ENCODE measurements at regions not wholly inside any gene's neighbourhood (a gene's known extent, or its start where the extent isn't known, plus 50 kb on each side); places are given as distances from the start of the nearest gene placed in this dataset.
"Not testable (repeated sequence)": the region's sequence is repeated elsewhere in the genome, so short reads cannot be mapped to it uniquely, and the experiment has no call there.

DNA sequence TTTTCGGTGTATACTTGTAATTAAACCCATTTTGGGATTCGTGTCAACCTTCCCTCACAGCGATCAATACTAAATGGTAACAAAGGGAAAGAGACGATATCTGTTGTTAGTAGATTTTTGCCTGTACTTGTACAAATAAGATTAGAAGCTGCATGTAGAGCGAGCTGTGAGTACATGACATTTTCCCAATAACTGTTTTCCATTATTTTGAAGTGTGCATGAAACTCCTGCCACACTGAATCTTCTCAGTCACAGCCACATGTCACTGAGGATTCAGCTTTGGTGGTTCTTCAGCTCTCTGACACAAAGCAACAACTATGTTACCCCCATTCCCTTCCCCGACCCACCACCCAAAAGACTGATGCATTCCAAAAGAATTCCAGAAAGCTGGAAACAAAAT lies 685.6 kb downstream of the EFNA5 start:
- Histone ChIP-seq H3K27ac (ENCODE audit: low read depth, low read length) (peak overlapping the region; percentile 84; the same call in 1 of the 2 replicates), H3K4me3 (ENCODE audit: low read length) (peak overlapping the region; percentile 27; the same call in 1 of the 2 replicates), H3K4me1 (ENCODE audit: insufficient read depth, low read length) (peaks cover 43% of the 10 kb centered on the region), H3K27me3 (ENCODE audit: insufficient read depth, low read length) (no peaks in the 10 kb centered on the region), H3K9ac (ENCODE audit: low read depth, low read length) (peak overlapping the region; percentile 58; the same call in 1 of the 2 replicates), H3K36me3 (ENCODE audit: insufficient read depth, low read length) (peaks cover 40% of the 10 kb centered on the region), H3K9me3 (ENCODE audit: insufficient read depth, low read depth, low read length) (no peaks in the 10 kb centered on the region)
- WGBS, result 75% methylated on average over 5 of the region's 6 CpGs

DNA sequence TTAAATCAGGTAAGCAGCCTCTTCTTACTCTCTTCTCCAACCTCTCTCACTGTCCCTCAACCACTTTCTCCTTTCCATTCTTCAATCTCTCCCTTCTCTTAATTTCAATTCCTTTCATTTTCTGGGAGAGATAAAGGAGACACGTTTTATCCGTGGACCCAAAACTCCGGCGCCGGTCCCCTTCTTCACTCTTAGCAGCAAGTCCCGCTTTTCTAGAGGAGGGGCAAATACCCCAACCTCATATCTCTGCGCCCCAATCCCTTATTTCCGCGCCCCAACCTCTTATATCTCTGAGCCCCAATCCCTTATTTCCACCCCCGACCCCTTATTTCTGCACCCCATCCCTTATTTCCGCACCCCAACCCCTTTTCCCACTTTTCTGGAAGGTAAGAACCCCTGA lies 691.6 kb downstream of the EFNA5 start:
- peaks cover 43% of the 10 kb centered on the region for H3K4me1 ChIP-seq (ENCODE audit: insufficient read depth, low read length)
- H3K4me3 ChIP-seq (ENCODE audit: low read length), result peak overlapping the region; percentile 84
- H3K27ac ChIP-seq (ENCODE audit: low read depth, low read length), result peak overlapping the region; percentile 86; the same call in 1 of the 2 replicates
- H3K9ac ChIP-seq (ENCODE audit: low read depth, low read length), result peak overlapping the region; percentile 92
- peaks cover 10% of the 10 kb centered on the region for H3K36me3 ChIP-seq (ENCODE audit: insufficient read depth, low read length)
- H3K9me3 ChIP-seq (ENCODE audit: insufficient read depth, low read depth, low read length); H3K27me3 ChIP-seq (ENCODE audit: insufficient read depth, low read length): not testable (repeated sequence)
- 5% methylated on average over 11 of the region's 11 CpGs for WGBS

DNA sequence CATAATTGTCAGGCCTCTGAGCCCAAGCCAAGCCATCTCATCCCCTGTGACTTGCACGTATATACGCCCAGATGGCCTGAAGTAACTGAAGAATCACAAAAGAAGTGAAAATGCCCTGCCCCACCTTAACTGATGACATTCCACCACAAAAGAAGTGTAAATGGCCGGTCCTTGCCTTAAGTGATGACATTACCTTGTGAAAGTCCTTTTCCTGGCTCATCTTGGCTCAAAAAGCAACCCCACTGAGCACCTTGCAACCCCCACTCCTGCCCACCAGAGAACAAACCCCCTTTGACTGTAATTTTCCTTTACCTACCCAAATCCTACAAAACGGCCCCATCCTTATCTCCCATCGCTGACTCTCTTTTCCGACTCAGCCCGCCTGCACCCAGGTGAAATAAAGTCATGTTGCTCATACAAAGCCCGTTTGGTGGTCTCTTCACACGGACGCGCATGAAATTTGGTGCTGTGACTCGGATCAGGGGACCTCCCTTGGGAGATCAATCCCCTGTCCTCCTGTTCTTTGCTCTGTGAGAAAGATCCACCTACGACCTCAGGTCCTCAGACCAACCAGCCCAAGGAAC lies 692.1 kb downstream of the EFNA5 start:
- not testable (repeated sequence) for H3K9me3 ChIP-seq (ENCODE audit: insufficient read depth, low read depth, low read length); H3K36me3 ChIP-seq (ENCODE audit: insufficient read depth, low read length); H3K27me3 ChIP-seq (ENCODE audit: insufficient read depth, low read length)
- Histone ChIP-seq H3K27ac (ENCODE audit: low read depth, low read length) (peak overlapping the region; percentile 96), H3K9ac (ENCODE audit: low read depth, low read length) (peak overlapping the region; percentile 92), H3K4me3 (ENCODE audit: low read length) (peak overlapping the region; percentile 84), H3K4me1 (ENCODE audit: insufficient read depth, low read length) (peaks cover 44% of the 10 kb centered on the region)
- WGBS, result 2% methylated on average over 13 of the region's 13 CpGs

DNA sequence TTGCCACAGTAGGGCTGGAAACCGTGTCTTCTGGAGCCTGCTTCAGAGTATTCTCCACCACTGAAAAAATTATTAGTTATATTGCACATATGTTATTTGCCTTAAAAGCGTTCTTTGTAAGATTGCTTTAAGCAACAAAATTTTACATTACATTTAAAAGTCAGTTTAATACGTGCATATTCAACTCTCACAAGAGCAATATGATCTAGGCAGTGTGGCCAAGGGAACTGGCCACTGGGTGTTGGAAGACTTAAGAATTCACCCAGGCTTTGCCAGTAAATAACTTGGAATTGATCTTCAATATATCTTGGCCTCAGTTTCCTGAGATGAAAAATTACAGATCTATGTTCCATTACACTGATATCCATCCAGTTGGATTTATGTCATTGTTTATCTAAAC lies 694.4 kb downstream of the EFNA5 start:
- H3K4me1 ChIP-seq (ENCODE audit: insufficient read depth, low read length), result peaks cover 56% of the 10 kb centered on the region
- H3K36me3 ChIP-seq (ENCODE audit: insufficient read depth, low read length), result 0 out of 2 replicates have a peak, but pooled peaks cover 3% of the 10 kb centered on the region
- peaks cover 2% of the 10 kb centered on the region; the same call in 1 of the 2 replicates for H3K27me3 ChIP-seq (ENCODE audit: insufficient read depth, low read length)
- H3K27ac ChIP-seq (ENCODE audit: low read depth, low read length), result peak overlapping the region; percentile 50
- no peak overlapping the region for H3K9ac ChIP-seq (ENCODE audit: low read depth, low read length)
- 86% methylated on average over 2 of the region's 3 CpGs for WGBS
- no peaks in the 10 kb centered on the region for H3K9me3 ChIP-seq (ENCODE audit: insufficient read depth, low read depth, low read length)
- H3K4me3 ChIP-seq (ENCODE audit: low read length), result no peak overlapping the region

- Histone ChIP-seq H3K9me3 (ENCODE audit: insufficient read depth, low read depth, low read length) (no peaks in the 10 kb centered on the region), H3K4me3 (ENCODE audit: low read length) (no peak overlapping the region), H3K27ac (ENCODE audit: low read depth, low read length) (no peak overlapping the region), H3K27me3 (ENCODE audit: insufficient read depth, low read length) (peaks cover 2% of the 10 kb centered on the region; the same call in 1 of the 2 replicates), H3K36me3 (ENCODE audit: insufficient read depth, low read length) (no peaks in the 10 kb centered on the region), H3K4me1 (ENCODE audit: insufficient read depth, low read length) (peaks cover 59% of the 10 kb centered on the region), H3K9ac (ENCODE audit: low read depth, low read length) (no peak overlapping the region)
- 44% methylated on average over 2 of the region's 2 CpGs for WGBS
These were observed 696.5 kb downstream of the EFNA5 start for GRCh38 chr5:106974272-106974671.

DNA sequence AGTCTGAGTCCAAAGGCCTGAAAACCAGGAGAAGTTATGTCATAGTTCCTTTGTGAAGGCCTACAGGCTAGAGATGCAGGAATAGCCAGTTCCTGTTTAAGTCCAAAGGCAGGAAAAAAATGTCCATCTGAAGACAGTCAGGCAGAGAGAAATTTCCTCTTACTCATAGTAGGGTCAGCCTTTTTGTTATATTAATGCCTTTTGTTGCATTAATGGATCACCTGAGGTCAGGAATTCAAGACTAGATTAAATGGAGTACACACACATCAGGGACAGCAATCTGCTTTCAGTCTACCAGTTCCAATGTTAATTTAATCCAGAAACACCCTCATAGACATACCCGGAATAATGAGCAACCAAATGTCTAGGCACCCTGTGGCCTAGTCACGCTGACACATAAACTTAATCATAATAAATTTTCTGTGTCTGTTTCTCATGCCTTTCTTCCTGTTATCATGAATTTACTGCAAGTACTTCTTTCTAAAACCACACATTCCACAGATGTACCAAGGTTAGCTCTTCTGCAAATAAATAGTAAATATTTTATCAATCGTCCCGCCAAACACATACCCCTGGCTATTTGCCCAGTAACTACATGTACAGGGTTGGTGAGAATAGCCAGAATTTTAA lies 703.9 kb downstream of the EFNA5 start:
- no peaks in the 10 kb centered on the region for H3K9me3 ChIP-seq (ENCODE audit: insufficient read depth, low read depth, low read length)
- H3K36me3 ChIP-seq (ENCODE audit: insufficient read depth, low read length), result no peaks in the 10 kb centered on the region; the same call in 1 of the 2 replicates
- H3K27me3 ChIP-seq (ENCODE audit: insufficient read depth, low read length), result no peaks in the 10 kb centered on the region
- H3K27ac ChIP-seq (ENCODE audit: low read depth, low read length), result no peak overlapping the region
- H3K9ac ChIP-seq (ENCODE audit: low read depth, low read length), result no peak overlapping the region
- no peak overlapping the region for H3K4me3 ChIP-seq (ENCODE audit: low read length)
- 96% methylated on average over 4 of the region's 4 CpGs for WGBS
- peaks cover 7% of the 10 kb centered on the region; the same call in 1 of the 2 replicates for H3K4me1 ChIP-seq (ENCODE audit: insufficient read depth, low read length)

GRCh38 chr5:106964132-106964531 lies 706.6 kb downstream of the EFNA5 start:
- Histone ChIP-seq H3K9ac (ENCODE audit: low read depth, low read length) (no peak overlapping the region), H3K27ac (ENCODE audit: low read depth, low read length) (no peak overlapping the region), H3K27me3 (ENCODE audit: insufficient read depth, low read length) (no peaks in the 10 kb centered on the region), H3K4me3 (ENCODE audit: low read length) (no peak overlapping the region), H3K36me3 (ENCODE audit: insufficient read depth, low read length) (no peaks in the 10 kb centered on the region; the same call in 1 of the 2 replicates), H3K4me1 (ENCODE audit: insufficient read depth, low read length) (peaks cover 4% of the 10 kb centered on the region; the same call in 1 of the 2 replicates), H3K9me3 (ENCODE audit: insufficient read depth, low read depth, low read length) (no peaks in the 10 kb centered on the region)
- no CpG with 5 or more reads among the region's 1 CpG for WGBS

GRCh38 chr5:106963630-106964029 lies 707.1 kb downstream of the EFNA5 start:
- no peak overlapping the region for H3K4me3 ChIP-seq (ENCODE audit: low read length)
- H3K27me3 ChIP-seq (ENCODE audit: insufficient read depth, low read length), result no peaks in the 10 kb centered on the region
- H3K36me3 ChIP-seq (ENCODE audit: insufficient read depth, low read length), result no peaks in the 10 kb centered on the region; the same call in 1 of the 2 replicates
- 0 out of 2 replicates have a peak, but pooled peaks cover 4% of the 10 kb centered on the region for H3K4me1 ChIP-seq (ENCODE audit: insufficient read depth, low read length)
- no peak overlapping the region for H3K27ac ChIP-seq (ENCODE audit: low read depth, low read length)
- 100% methylated on average over 1 of the region's 1 CpG for WGBS
- H3K9ac ChIP-seq (ENCODE audit: low read depth, low read length), result no peak overlapping the region
- no peaks in the 10 kb centered on the region for H3K9me3 ChIP-seq (ENCODE audit: insufficient read depth, low read depth, low read length)

DNA sequence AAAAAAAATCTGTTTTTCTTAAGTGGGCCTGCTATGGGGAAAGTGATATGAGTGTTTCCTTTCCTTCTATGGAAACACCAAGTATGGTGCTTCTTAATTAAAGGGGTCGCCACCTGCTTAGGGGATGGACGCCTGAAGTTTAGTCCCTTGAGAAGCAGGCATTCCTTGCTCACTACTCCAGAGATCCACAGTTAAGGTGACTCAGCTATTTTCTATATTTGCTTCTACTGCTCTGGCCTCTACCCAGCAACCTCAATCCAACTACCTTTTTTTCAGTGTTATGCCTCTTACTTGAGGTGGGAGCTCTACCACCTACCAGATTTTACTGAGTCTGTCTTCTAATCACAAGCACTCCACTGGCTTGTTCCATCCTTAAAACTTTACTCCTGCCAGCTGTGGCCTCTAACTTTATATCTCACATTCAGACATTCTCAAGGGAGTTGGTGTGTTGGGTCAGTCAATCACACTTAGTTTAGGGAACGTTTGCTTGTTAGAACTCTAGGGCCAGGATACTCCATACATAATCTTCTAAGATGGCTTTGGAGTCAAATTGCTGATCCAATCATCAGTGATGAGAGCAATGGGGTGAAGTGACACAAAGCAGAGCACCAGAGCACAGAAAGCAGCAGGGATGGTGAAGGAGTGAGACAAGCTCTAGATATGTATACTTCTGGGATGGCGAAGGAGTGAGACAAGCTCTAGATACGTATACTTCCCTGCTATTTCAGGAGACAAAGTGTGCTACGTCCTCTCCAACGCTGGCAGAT lies 708.1 kb downstream of the EFNA5 start:
- Histone ChIP-seq H3K4me3 (ENCODE audit: low read length) (no peak overlapping the region), H3K27me3 (ENCODE audit: insufficient read depth, low read length) (no peaks in the 10 kb centered on the region), H3K27ac (ENCODE audit: low read depth, low read length) (no peak overlapping the region), H3K9me3 (ENCODE audit: insufficient read depth, low read depth, low read length) (no peaks in the 10 kb centered on the region), H3K36me3 (ENCODE audit: insufficient read depth, low read length) (no peaks in the 10 kb centered on the region; the same call in 1 of the 2 replicates), H3K9ac (ENCODE audit: low read depth, low read length) (no peak overlapping the region), H3K4me1 (ENCODE audit: insufficient read depth, low read length) (0 out of 2 replicates have a peak, but pooled peaks cover 4% of the 10 kb centered on the region)
- 92% methylated on average over 7 of the region's 7 CpGs for WGBS

- Histone ChIP-seq H3K36me3 (ENCODE audit: insufficient read depth, low read length) (no peaks in the 10 kb centered on the region), H3K9me3 (ENCODE audit: insufficient read depth, low read depth, low read length) (no peaks in the 10 kb centered on the region), H3K4me1 (ENCODE audit: insufficient read depth, low read length) (peaks cover 5% of the 10 kb centered on the region; the same call in 1 of the 2 replicates), H3K27ac (ENCODE audit: low read depth, low read length) (no peak overlapping the region), H3K27me3 (ENCODE audit: insufficient read depth, low read length) (no peaks in the 10 kb centered on the region), H3K4me3 (ENCODE audit: low read length) (no peak overlapping the region), H3K9ac (ENCODE audit: low read depth, low read length) (no peak overlapping the region)
- WGBS, result 86% methylated on average over 2 of the region's 2 CpGs
These were observed 711.4 kb downstream of the EFNA5 start for GRCh38 chr5:106959387-106959786.

DNA sequence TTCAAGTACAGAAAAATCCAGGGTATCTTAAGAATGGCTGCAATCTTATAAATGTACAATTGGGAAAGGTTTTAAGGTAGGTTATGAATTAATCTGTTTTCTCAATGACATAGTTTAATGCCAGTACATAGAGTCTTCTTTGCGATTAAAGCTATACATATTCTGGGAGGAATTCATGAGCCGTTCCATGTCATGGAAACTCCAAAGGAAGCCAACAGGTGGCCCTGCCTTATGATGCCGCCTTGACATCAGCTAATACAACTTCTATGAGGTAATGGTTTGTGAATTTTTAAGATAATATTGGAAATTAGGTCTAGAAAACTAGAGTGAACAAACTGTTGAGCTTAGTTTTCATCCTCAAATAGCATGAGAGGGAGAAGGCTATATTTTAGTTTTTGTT lies 713.4 kb downstream of the EFNA5 start:
- Histone ChIP-seq H3K36me3 (ENCODE audit: insufficient read depth, low read length) (no peaks in the 10 kb centered on the region), H3K9me3 (ENCODE audit: insufficient read depth, low read depth, low read length) (no peaks in the 10 kb centered on the region), H3K27me3 (ENCODE audit: insufficient read depth, low read length) (no peaks in the 10 kb centered on the region), H3K4me3 (ENCODE audit: low read length) (no peak overlapping the region), H3K4me1 (ENCODE audit: insufficient read depth, low read length) (peaks cover 5% of the 10 kb centered on the region; the same call in 1 of the 2 replicates), H3K27ac (ENCODE audit: low read depth, low read length) (no peak overlapping the region), H3K9ac (ENCODE audit: low read depth, low read length) (no peak overlapping the region)
- 94% methylated on average over 3 of the region's 3 CpGs for WGBS

Measured in HUES64 (cell line).